HG02571 (cell line): ENCODE measurements at regions not wholly inside any gene's neighbourhood (a gene's known extent, or its start where the extent isn't known, plus 50 kb on each side); places are given as distances from the start of the nearest gene placed in this dataset.

Experiments used
- ATAC-seq: cut with Tn5 transposase; IDR thresholded peaks from one replicate; pipeline ENCODE4 v1.9.1; 2021; ENCODE audit warnings: mild to moderate bottlenecking, moderate library complexity; ENCODE audit not compliant: unreplicated experiment

DNA sequence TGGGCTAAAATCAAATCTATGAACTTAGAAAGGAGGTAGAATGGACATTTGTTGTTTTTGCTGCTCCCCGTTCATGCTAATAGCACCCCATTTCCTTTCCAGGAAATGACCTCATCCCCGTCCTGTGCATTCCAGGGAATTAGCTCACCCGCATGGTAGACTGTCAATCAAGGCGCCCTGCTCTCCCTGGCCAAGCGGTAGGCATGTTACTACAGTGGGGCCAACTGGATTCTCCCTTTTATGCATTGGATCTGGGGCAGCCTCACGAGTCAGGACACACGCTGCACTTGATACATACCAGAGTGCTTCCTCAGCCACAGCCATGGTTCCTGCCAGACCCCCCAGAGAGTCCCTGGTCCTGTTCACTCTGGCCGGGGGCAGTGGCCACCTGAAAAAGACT lies 111.0 kb upstream of the PTCH1 start:
- no peak for ATAC-seq

DNA sequence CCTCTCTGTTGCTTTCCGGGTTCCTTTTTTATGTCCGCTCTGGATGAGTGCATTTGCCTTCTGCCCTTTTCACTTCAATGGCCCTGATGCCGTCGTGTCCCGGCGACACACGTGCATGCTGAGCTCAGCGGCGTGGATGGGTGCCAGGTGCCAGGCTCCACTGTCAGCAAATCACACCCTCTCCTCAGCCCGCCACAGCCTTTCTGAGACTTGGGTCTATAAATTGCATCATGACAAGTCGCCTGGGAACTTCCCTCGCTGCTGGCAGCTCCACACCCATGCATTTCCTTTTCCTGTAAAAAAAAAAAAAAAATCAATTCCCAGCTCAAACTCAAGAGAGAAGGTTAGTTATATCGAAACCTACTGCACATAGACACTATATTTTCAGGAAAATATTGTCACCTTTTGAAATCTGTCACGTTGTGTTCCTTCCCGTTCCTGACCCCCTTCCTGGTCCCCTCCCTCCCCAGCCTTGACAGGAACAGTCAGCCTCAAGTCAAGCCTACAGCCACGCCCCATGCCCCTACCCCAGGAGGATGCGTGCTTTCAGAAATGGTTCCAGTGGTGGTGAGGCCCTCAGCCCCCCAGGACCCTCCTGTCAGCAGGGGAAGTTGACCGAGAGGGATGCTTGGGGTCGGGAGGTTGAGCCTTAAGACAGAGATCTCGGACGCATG lies 110.3 kb upstream of the PTCH1 start:
- no peak for ATAC-seq

DNA sequence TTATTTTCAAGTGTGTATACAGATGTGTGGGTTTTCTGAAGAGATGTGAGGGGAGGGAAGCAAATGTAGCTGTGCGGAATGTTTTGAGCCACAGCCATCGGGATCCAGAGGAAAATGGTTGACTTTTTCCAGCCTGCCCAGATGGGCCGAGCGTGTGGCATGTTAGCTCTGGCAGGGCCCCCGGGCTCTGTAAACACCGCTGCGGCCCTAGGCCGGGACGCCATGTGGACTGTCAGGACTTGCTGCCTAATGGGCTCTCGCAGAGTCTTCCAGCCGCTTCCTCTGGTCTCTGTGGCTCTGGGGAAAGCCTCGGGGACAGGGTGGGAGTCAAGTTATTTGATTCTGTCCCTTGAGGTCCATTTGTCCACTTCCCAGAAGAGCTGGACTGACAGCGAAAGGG lies 109.6 kb upstream of the PTCH1 start:
- no peak for ATAC-seq

DNA sequence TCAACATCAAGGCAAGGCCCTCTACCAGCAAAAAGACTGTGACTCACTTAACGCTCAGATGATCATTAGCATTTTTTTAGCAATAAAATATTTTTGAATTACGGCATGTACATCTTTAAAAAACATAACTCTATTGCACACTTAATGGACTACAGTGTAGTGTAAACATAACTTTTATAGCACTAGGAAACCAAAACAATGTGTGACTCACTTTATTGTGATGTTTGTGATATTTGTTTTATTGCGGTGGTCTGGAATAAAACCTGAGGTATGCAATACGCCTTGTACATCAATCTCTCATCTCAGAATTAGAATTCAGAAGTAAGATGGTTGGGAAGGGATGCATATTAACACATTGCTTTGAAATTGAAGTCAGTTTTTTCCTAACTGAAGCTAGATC lies 106.9 kb upstream of the PTCH1 start:
- no peak for ATAC-seq

DNA sequence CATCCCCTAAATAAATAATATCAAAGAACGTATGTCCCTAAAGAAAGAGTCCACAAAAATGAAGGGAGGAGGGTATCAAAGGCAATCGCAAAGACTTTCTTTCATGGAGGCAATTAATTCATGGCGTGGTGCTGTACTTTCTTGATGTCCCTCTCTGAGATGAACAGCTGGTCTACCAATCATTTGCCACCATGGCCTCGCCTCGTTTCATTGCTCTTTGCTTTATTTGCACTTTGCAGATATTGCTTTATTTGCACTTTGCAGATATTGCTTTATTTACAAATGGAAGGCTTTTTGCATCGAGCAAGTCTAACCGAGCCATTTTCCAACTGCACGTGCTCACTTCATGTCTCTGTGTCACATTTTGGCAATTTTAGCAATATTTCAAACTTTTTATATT lies 104.0 kb upstream of the PTCH1 start:
- ATAC-seq = no peak

DNA sequence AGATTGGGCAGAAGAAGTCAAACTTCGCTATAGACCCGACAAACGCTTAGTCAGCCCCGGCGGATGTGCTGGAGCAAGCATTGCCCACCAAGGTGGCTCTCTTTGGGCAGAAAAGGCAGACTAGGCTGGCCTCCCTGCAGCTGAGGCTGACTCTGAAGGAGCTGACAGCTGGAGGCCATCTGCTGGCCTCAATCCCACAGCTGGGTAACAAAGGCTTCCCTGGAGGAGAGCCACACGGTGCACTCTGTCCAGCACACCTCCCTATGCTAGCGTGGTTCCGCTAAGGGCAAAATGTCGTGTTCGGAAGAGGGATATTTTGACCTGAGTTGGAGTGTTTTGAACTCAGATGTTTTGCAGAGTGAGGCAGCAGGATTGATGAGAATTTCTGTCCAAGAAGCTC lies 103.5 kb upstream of the PTCH1 start:
- ATAC-seq = no peak

DNA sequence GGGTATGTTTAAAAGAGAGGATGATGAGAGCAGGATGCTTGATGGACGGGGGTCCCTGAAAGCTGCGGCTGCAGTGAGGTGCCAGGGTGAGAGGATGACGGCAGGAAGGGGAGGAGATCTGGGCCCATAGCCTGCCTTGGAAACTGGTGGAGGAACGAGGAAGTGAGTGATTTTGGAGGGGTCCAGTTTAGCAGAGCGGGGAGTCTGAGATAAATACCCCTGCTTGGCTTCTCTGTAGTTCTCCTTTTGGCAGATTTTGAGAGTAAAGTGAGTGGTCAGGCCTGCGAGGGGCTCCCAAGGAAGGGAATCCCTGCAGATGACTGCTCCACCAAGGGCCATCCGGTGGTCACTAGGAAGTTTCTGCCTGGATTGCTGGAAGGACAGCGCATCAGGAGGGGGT lies 98.5 kb upstream of the PTCH1 start:
- ATAC-seq = no peak

DNA sequence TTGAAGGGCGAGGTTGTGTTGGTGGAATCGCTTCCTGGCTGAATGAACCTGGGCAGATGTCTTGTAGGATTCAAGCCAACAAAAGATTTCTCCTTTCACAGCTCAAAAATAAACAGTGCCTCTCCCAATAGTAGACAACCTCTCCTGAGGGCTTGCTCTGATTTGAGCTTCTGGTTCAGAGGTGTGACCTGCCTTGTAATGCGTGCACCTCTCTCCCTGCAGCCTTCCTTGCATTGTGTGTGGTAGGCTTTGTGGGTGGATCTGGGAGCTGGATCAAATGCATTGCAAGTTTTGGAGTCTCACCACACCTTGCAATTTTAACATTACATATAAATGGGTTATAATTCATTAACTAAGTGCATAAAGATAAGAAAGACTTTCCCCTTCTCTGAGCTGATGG lies 96.9 kb upstream of the PTCH1 start:
- ATAC-seq = no peak

DNA sequence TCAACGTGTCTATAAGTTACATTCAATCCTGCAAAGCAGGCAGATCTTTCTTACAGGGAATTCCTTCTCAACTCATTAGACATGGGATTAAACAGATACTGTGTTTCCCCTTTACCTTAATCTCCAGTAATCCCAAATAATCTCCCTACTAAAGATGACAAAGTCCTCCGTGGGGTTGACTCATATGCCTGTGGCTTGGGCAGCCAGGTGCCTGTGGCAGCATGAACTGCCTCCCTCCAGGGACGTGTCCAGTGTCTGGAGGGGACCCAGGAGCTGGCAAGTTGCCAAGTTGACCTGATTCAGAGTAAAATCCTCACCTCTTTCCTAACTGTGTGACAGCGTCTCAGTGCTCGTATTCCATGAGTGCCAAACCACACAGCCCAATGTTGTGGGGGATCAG lies 94.6 kb upstream of the PTCH1 start:
- ATAC-seq = no peak

DNA sequence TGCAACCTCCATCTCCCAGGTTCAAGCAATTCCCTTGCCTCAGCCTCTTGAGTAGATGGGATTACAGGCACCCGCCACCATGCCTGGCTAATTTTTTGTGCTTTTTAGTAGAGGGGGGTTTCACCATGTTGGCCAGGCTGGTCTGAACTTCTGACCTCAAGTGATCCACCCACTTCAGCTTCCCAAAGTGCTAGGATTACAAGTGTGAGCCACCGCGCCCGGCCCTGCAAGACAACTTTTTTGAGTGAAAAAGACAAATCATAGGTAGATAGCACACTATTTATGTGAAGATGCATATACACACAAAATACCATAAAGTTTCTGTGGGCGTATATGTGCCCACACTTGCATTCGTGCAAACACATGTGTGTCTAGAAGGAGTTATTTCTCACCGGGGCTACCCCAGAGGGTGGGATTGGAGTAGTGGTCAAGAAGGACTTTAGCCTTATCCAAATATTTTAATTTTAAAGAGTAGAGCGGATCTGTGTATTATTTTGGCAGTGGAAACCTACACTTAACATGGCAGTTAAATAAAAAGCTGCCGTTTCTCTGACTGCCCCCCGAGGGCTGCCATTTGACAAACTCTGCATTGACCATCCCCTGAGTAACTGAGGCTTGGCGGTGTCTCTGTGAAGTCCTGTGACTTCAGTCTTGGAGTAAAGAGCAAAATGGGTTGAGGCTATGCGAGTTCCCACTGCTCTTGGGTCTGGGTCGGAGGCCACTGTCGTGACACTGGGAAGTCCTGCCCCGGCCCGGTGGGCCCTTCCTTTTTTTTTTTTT lies 93.4 kb upstream of the PTCH1 start:
- no peak for ATAC-seq

DNA sequence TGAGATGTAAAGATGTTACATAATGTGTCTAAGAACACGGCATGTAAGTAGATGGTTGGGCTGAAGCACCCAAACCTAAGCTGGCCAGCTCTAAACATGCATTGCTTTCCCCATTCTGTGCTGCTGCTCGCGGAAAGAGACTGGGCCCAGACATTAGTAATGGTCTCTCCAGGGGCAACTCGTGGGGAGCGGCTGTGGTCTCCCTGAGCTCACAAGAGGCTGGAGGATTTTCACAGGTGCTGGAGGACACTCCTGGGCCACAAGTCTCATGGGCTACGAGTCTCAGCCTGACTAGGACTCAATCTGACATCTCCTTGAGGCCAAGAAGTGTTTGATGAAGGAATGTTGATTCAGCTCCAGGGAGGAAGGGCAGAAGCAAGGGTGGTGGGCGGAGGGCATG lies 92.7 kb upstream of the PTCH1 start:
- ATAC-seq = no peak

DNA sequence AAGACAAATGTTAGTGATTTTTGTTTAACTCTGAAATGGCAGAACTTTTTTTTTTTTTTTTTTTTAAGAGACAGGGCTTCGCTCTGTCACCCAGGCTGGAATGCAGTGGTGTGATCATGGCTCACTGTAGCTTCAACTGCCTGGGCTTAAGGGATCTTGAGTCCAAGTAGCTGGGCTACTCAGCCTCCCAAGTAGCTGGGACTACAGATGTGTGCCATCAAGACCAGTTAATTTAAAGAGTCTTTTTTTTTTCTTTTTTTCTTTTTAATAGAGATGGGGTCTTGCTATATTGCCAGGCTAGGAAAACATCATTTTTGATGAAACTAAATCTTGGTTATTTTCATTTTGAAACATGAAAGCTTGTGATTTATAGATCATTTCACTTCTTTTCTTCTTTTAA lies 91.6 kb upstream of the PTCH1 start:
- ATAC-seq = no peak

DNA sequence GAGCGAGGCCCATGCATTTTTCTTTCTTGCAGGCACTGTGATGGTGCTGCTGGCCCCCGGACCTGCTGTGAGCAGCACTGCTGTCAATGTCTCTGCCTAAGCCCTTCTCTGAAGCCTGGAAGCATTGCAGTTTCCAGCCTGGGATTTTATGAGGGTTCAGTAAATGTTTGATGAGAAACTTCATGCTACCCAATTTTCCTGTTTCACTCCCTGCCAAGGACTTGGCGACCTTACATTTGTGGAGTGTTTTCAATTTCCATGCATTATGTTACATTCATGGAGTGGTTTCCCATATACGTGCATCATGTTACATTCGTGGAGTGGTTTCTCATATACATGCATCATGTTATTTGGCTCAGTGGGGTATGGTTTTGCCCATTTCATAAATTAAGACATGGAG lies 90.7 kb upstream of the PTCH1 start:
- ATAC-seq = no peak

DNA sequence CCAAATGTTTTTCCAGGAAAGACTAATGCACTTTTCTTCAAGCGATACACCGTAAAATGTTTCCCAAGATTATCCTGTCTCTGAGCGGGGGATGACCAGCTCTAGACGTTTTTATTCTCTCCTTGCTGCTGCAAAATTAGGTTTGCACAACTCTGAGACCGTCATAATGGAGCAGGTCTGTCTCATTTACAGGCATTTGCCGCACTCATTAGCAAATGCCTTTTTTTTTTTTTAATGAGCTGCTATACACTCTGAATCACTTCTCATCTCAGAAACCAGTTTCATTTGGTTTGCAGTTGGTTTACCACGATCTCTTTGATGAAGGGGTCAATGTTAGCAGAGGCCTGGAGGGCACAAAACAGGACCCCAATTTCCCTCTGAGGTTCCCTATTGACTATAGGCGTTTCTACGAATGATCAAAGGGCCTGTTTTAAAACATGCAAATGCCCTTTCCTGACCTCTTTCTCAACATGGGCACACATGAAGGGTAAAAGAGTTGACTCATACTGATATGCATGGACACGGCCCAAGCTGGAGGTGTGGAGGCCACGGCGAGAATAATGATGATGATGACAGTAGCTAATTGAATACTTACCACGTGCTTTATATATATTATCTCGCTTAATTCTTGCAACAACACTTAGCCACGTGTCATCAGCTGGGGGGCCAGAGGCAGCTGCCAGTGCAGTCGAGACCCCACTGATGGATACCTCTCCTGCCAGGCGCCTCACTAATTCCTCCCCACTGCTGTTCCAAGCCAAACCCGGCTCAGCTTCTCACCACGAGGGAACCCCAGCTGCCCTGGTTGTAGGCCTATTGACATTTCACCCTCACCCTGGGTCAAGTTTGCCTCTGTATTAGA lies 89.9 kb upstream of the PTCH1 start:
- ATAC-seq = no peak

DNA sequence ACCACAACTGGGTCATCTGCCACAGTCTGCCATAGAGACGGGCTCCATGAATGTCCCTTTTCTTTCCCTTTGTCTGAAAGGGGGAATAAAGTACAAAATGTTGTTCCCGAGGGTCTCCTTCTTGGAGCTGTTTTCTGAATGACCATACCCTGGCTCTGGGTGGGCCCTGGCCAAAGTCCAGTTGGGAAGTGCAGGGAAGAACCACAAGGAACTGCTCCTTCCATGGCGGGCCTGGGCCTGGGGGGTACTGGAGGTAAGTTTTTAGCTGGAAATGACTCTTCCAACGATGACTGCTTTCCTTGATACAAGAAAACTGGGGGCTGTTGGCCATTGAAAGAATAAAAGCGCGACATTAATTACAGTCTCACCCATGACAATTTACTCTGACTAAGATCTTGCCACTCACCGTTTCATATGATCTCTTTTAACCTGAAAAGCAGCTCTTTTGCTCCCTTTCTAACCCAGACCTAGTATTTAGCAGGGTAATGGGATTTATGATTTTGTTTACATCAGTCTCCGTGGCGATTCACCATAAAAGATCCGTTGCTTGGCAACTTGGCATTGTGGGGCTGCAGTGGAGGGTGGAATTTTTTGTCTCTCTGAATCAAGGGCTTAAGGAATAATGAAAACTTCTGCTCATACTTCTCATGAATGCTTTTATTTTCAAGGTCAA lies 89.2 kb upstream of the PTCH1 start:
- ATAC-seq = no peak

DNA sequence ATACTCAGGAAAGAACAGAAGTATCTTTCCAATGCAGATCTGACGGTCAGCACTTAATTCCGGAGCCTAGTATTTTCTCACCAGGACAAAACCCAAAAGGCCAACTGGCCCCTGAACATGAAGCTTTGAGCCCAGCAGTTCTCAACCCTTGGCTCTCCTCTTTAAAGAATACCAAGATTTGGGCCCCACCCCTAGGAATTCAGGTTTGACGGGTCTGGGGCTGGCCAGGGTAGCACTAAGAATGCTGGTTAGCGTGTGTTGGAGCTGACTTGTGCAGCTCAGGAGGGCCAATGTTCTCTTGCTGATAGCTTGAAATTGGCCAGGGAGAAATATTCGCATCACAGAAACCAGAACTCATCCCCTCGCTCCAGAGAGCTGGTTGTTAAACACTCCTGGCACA lies 88.3 kb upstream of the PTCH1 start:
- no peak for ATAC-seq

DNA sequence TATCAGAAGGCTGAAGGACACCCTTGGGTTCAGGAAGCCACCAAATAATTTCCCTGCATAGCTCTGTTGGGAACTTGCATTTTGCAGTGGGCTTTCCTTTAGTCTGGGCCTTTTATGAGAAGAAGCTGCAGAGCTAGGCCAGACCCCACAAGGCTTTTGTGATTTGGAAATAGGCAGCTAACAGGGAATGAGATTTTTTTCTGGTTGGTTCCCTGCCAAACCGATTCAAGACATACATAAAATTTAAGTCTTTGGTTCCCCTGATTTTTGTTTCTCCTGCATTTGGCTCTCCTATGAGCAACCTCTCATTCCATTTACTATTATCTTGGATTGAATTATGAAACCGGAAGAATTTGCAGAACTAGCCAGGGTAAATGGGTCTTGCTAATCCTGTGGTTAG lies 81.5 kb upstream of the PTCH1 start:
- ATAC-seq = no peak

DNA sequence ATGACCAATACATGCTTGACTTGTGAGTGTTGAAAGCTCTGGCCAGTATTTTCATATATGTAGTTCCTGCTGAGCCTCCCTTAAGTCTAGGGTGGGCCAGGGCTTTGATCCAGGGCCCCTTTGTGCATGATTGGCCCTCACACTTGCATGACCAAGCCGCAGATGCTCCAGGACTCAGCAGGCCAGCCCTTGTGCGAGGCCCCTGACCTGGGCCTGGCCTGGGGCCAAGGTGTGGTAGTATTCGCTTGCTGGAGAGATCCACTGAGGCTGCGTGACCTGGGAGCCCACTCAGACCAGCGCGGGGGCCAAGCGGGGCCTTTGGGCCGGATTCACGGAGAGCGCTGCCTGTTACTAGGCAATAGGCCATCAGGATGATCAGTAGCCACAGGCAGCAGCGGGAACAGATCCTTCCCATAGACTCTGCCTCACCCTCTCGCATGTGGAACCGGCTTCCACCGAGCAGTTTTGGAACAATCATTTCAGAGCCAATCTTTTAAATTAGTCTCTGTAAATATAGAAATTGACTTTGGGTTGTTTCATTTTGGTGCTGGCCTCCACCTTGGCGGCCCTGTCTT lies 79.0 kb upstream of the PTCH1 start:
- ATAC-seq = no peak

DNA sequence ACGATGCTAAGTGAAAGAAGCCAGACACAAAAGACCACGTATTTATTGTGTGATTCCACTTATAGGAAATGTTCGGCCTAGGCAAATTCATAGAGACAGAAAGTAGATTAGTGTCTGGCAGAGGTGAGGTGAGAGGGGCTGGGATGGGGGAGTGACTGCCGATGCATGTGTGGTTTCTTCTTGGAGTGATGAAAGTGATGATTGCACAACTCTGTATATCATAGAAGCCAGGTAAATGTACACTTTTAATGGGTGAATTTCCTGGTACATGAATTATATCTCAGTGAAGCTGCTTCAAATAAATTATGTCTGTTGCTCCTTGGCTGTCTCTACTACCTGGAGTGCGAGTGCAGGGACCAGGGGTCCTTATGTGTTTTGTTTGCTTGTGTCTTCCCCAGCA lies 76.2 kb upstream of the PTCH1 start:
- ATAC-seq = no peak

DNA sequence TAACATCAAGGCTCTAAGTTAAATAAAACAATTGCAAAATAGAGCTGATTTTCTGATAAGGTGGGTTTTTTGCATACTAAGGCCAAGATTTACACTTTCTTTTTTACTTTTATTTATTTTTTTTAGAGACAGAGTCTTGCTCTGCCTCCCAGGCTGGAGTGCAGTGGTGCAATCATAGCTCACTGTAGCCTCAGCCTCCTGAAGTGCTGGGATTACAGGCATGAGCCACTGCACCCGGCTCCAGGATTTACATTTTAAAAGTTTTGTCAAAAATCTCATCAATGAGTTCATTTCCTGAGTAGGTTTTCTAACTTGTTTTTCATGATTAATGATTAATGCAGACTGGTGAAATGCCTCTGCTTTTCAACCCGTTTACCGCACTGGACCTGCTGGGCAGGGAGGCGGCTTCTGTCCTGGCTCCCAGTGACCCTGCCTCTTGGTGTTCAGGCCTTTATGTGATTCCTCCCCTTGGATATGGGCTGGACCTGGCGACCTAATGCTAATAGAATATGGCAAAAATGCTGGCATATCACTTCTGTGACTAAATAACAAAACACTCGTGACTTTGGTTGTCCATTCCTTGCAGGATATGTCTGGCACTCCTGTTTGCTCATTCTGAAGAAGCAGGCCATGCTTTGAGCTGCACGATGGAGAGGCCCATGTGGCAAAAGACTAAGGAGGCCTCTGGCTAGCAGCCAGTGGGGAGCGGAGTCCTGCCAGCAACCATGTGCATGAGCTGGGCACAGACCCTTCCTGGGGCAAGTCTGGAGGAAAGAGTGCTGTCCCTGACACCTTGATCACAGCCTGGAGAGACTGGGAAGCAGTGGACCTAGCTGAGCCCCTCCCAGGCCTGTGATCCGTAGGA lies 72.2 kb upstream of the PTCH1 start:
- no peak for ATAC-seq
